IMR-90 (cell line): ENCODE measurements at regions not wholly inside any gene's neighbourhood (a gene's known extent, or its start where the extent isn't known, plus 50 kb on each side); places are given as distances from the start of the nearest gene placed in this dataset.

ENCODE experiments used
- ATAC-seq: fragments of 200-7000 bp; cut with Tn5 transposase; 2 replicates; pipeline ENCODE4 v1.9.1; 2020; ENCODE audit warnings: low read depth, mild to moderate bottlenecking, moderate library complexity
- BruUV-seq: library from RNA; stranded (reverse); fragments of 400-500 nt; replicated peaks from 2 replicates; lab custom pipeline; 2021; lab: Mats Ljungman, UMichigan
- CTCF ChIA-PET: fragments of 300-600 bp; formaldehyde crosslinking; extraction: SDS; loops from one replicate; lab custom pipeline; 2021; ENCODE audit warnings: antibody characterized with exemption; lab: Yijun Ruan, JAX
- POLR2A ChIA-PET: fragments of 300-600 bp; sonication (Branson Sonifier 250); formaldehyde crosslinking; loops from one replicate; lab custom pipeline; 2022; ENCODE audit warnings: antibody characterized with exemption; ENCODE audit not compliant: unreplicated experiment; lab: Charles Lee
- DNase-seq: peaks from one replicate; pipeline ENCODE4 v3.0.0; 2013
- H2AFZ ChIP-seq: replicated peaks from 2 replicates; pipeline ENCODE3; 2013; ENCODE audit warnings: low read length, mild to moderate bottlenecking; ENCODE audit not compliant: poor library complexity
- H2AK5ac ChIP-seq: 2 replicates; pipeline ENCODE4 v1.6.1; 2013; ENCODE audit warnings: low read depth, low read length, inconsistent platforms
- H2AK9ac ChIP-seq: replicated peaks from 2 replicates; pipeline ENCODE3; 2013; ENCODE audit warnings: mild to moderate bottlenecking, low read depth, low read length, moderate library complexity; ENCODE audit not compliant: poor library complexity
- H2BK120ac ChIP-seq: 2 replicates; pipeline ENCODE4 v1.6.1; 2013; ENCODE audit warnings: low read depth, low read length, inconsistent platforms
- H2BK15ac ChIP-seq: 3 replicates; pipeline ENCODE4 v1.6.1; 2013; ENCODE audit warnings: low read depth, low read length, inconsistent platforms
- H2BK20ac ChIP-seq: 2 replicates; pipeline ENCODE4 v1.6.1; 2013; ENCODE audit warnings: low read depth, mild to moderate bottlenecking, inconsistent platforms, low read length, moderate library complexity
- H2BK5ac ChIP-seq: 2 replicates; pipeline ENCODE4 v1.6.1; 2013; ENCODE audit warnings: mild to moderate bottlenecking, low read depth, low read length, inconsistent platforms; ENCODE audit not compliant: poor library complexity, severe bottlenecking
- H3K14ac ChIP-seq: replicated peaks from 2 replicates; pipeline ENCODE4 v1.6.1; 2013; ENCODE audit warnings: low read depth, low read length, inconsistent platforms
- H3K18ac ChIP-seq: 2 replicates; pipeline ENCODE4 v1.6.1; 2013; ENCODE audit warnings: low read depth, low read length, control low read depth
- H3K23ac ChIP-seq: 2 replicates; pipeline ENCODE4 v1.6.1; 2013; ENCODE audit warnings: low read depth, low read length, inconsistent platforms
- H3K27ac ChIP-seq: 2 replicates; pipeline ENCODE4 v1.5.1; 2013; ENCODE audit warnings: mild to moderate bottlenecking, control low read depth, low read length; ENCODE audit not compliant: insufficient read depth
- H3K27me3 ChIP-seq: 2 replicates; pipeline ENCODE4 v1.6.1; 2013; ENCODE audit warnings: low read length; ENCODE audit not compliant: control insufficient read depth, insufficient read depth
- H3K36me3 ChIP-seq: 2 replicates; pipeline ENCODE4 v1.6.1; 2013; ENCODE audit warnings: low read length, mixed read lengths; ENCODE audit not compliant: control insufficient read depth, insufficient read depth
- H3K4ac ChIP-seq: 2 replicates; pipeline ENCODE4 v1.6.1; 2013; ENCODE audit warnings: low read depth, low read length, inconsistent platforms
- H3K4me1 ChIP-seq: 2 replicates; pipeline ENCODE4 v1.6.1; 2013; ENCODE audit warnings: low read length, mixed read lengths; ENCODE audit not compliant: control insufficient read depth, insufficient read depth
- H3K4me2 ChIP-seq: 2 replicates; pipeline ENCODE4 v1.6.1; 2013; ENCODE audit warnings: low read depth, mild to moderate bottlenecking, control low read depth, low read length, moderate library complexity
- H3K4me3 ChIP-seq: 2 replicates; pipeline ENCODE4 v1.5.1; 2013; ENCODE audit warnings: low read depth, mild to moderate bottlenecking, control low read depth, low read length, moderate library complexity; ENCODE audit not compliant: insufficient read depth
- H3K56ac ChIP-seq: 2 replicates; pipeline ENCODE4 v1.6.1; 2013; ENCODE audit warnings: low read length, inconsistent platforms; ENCODE audit not compliant: insufficient read depth; ENCODE audit errors: extremely low read depth
- H3K79me1 ChIP-seq, 2 experiments: 2 replicates each; pipeline ENCODE4 v1.6.1; 2013; ENCODE audit warnings: low read length in 2 of 2, inconsistent platforms in 1 of 2, low read depth in 1 of 2
- H3K9ac ChIP-seq: 2 replicates; pipeline ENCODE4 v1.6.1; 2013; ENCODE audit warnings: low read depth, low read length, control low read depth
- H3K9me1 ChIP-seq: 2 replicates; pipeline ENCODE4 v1.6.1; 2013; ENCODE audit warnings: low read length, inconsistent platforms; ENCODE audit not compliant: insufficient read depth
- H3K9me3 ChIP-seq: 2 replicates; pipeline ENCODE4 v1.6.1; 2013; ENCODE audit warnings: low read length; ENCODE audit not compliant: control insufficient read depth, insufficient read depth
- H4K20me1 ChIP-seq: 2 replicates; pipeline ENCODE4 v1.6.1; 2013; ENCODE audit warnings: low read length, inconsistent platforms; ENCODE audit not compliant: insufficient read depth
- H4K5ac ChIP-seq: 2 replicates; pipeline ENCODE4 v1.6.1; 2013; ENCODE audit warnings: mild to moderate bottlenecking, low read depth, low read length, control low read depth
- H4K8ac ChIP-seq, 2 experiments: 2 replicates each; pipeline ENCODE4 v1.6.1; 2013; ENCODE audit warnings: low read depth in 2 of 2, low read length in 2 of 2, control low read depth in 1 of 2, inconsistent platforms in 1 of 2
- H4K91ac ChIP-seq: 2 replicates; pipeline ENCODE4 v1.6.1; 2013; ENCODE audit warnings: low read depth, low read length, inconsistent platforms; ENCODE audit not compliant: insufficient read depth
- MAFK ChIP-seq: IDR thresholded peaks from 2 replicates; pipeline ENCODE4 v1.6.1; 2012; ENCODE audit warnings: low read depth, low read length, improper control_type of control experiment
- POLR2A ChIP-seq: IDR thresholded peaks from 2 replicates; pipeline ENCODE4 v1.6.1; 2012; ENCODE audit warnings: mild to moderate bottlenecking, low read depth, low read length
- RCOR1 ChIP-seq: IDR thresholded peaks from 2 replicates; pipeline ENCODE4 v1.6.1; 2012; ENCODE audit warnings: mild to moderate bottlenecking, low read length, improper control_type of control experiment; ENCODE audit not compliant: insufficient replicate concordance
- dilution Hi-C: fragments of 300-500 bp; cut with HindIII; formaldehyde crosslinking; loops from one replicate; pipeline ENCODE4 v1.14.3; 2018; ENCODE audit warnings: low sequenced_read_pairs; ENCODE audit not compliant: unreplicated experiment
- in situ Hi-C: fragments of 300-500 bp; cut with MboI; formaldehyde crosslinking; loops from 3 replicates; pipeline ENCODE4 v1.14.3; 2019; ENCODE audit warnings: low sequenced_read_pairs, inconsistent platforms, mixed read lengths
- intact Hi-C: fragments of 100-400 bp; cut with micrococcal nuclease; formaldehyde crosslinking; loops from 2 replicates; pipeline ENCODE4 v1.10.0; 2022

- no peak overlapping the region for H2AK5ac ChIP-seq
- H3K27me3 ChIP-seq = no peaks in the 10 kb centered on the region
- no peak overlapping the region for H3K27ac ChIP-seq
- POLR2A ChIA-PET = no interaction called here
- DNase-seq = no peak
- intact Hi-C loops = no loop called here
- no peak overlapping the region for H2AFZ ChIP-seq
- no peak overlapping the region for H3K56ac ChIP-seq
- no peaks in the 10 kb centered on the region for H3K79me1 ChIP-seq
- no peak overlapping the region for H3K4me2 ChIP-seq
- peaks cover 2% of the 10 kb centered on the region; the same call in 1 of the 2 replicates for H3K9me3 ChIP-seq
- no peak overlapping the region for H3K18ac ChIP-seq
- dilution Hi-C loops = no loop called here
- H2AK9ac ChIP-seq = no peak overlapping the region
- CTCF ChIA-PET = no interaction called here
- no peak overlapping the region for H4K91ac ChIP-seq
- H2BK5ac ChIP-seq = no peak overlapping the region
- H2BK20ac ChIP-seq = no peak overlapping the region
- H3K4me1 ChIP-seq = no peaks in the 10 kb centered on the region
- H2BK120ac ChIP-seq = no peak overlapping the region
- no peak overlapping the region for H4K5ac ChIP-seq
- no peak overlapping the region for H3K9ac ChIP-seq
- in situ Hi-C loops = no loop called here
- no TSS peak for BruUV-seq
- H2BK15ac ChIP-seq = no peak overlapping the region
- no peaks in the 10 kb centered on the region for H3K36me3 ChIP-seq
- H3K9me1 ChIP-seq = no peaks in the 10 kb centered on the region
- H3K4ac ChIP-seq = no peak overlapping the region
- H4K20me1 ChIP-seq = no peaks in the 10 kb centered on the region
- no peak overlapping the region for H3K4me3 ChIP-seq
- H3K23ac ChIP-seq = no peak overlapping the region
- H4K8ac ChIP-seq = no peak overlapping the region
- ATAC-seq = no peak
- no peak overlapping the region for H3K14ac ChIP-seq
- TF ChIP-seq POLR2A (no peak), RCOR1 (no peak), MAFK (0 out of 2 replicates have a peak, but pooled peaks have one; percentile 25)
Measured at GRCh38 chr5:124831687-124832240, 85.3 kb upstream of the ZNF608 start.
